A549 (cell line): ENCODE measurements at regions not wholly inside any gene's neighbourhood (a gene's known extent, or its start where the extent isn't known, plus 50 kb on each side); places are given as distances from the start of the nearest gene placed in this dataset.

Experiments used
- CTCF ChIP-seq: fragments of >200 bp; sonication (Bioruptor Twin); formaldehyde crosslinking; IDR thresholded peaks from 3 replicates; pipeline ENCODE4 v1.5.1; 2016
- FOSL2 ChIP-seq, 2 experiments: fragments of 450-650 bp in 1 of 2; fragments of >200 bp in 1 of 2; sonication (Bioruptor Twin) in 1 of 2; formaldehyde crosslinking; IDR thresholded peaks; 2 replicates each; pipeline versions ENCODE4 v1.5.0 to v1.6.1; 2016 to 2020; ENCODE audit warnings: mild to moderate bottlenecking in 1 of 2, moderate library complexity in 1 of 2
- HDAC2 ChIP-seq: fragments of 200-600 bp; sonication (generic); IDR thresholded peaks from 2 replicates; pipeline ENCODE4 v1.6.1; 2016
- HOXA7 ChIP-seq: fragments of 250-450 bp; sonication (Bioruptor Pico); IDR thresholded peaks from 2 replicates; pipeline ENCODE4 v1.5.0; 2020; ENCODE audit warnings: mild to moderate bottlenecking, moderate library complexity
- MAZ ChIP-seq: fragments of 150-350 bp; IDR thresholded peaks from 2 replicates; pipeline ENCODE4 v1.6.1; 2014; ENCODE audit warnings: antibody characterized with exemption, low read depth, low read length, borderline replicate concordance
- NFE2L2 ChIP-seq: fragments of 150-350 bp; conservative IDR thresholded peaks from 2 replicates; pipeline ENCODE4 v1.6.1; 2014; ENCODE audit warnings: low read length
- POLR2A ChIP-seq: IDR thresholded peaks from 2 replicates; pipeline ENCODE4 v1.6.1; 2012; ENCODE audit warnings: mild to moderate bottlenecking, low read length
- SMC3 ChIP-seq: fragments of >200 bp; sonication (Bioruptor Twin); formaldehyde crosslinking; IDR thresholded peaks from 3 replicates; pipeline ENCODE4 v1.6.1; 2018; ENCODE audit warnings: inconsistent platforms

GRCh38 chr3:181604267-181604666 is 107.5 kb upstream of the SOX2 start:
- TF ChIP-seq MAZ (no peak), HDAC2 (no peak), CTCF (no peak), SMC3 (no peak), FOSL2 (IDR thresholded peaks at IDR 0.05) (no peak), FOSL2 (CRISPR knock-in tag; IDR thresholded peaks at IDR 0.05) (no peak), POLR2A (no peak), HOXA7 (CRISPR knock-in tag) (no peak), NFE2L2 (no peak)
